HEK293T (cell line): ENCODE measurements at regions not wholly inside any gene's neighbourhood (a gene's known extent, or its start where the extent isn't known, plus 50 kb on each side); places are given as distances from the start of the nearest gene placed in this dataset.
"Not testable (repeated sequence)": the region's sequence is repeated elsewhere in the genome, so short reads cannot be mapped to it uniquely, and the experiment has no call there.

Source experiments
- CTCF ChIA-PET: fragments of 350-600 bp; formaldehyde crosslinking; extraction: SDS; loops from one replicate; lab custom pipeline; 2021; ENCODE audit warnings: antibody characterized with exemption, inconsistent platforms; lab: Yijun Ruan, JAX
- POLR2A ChIA-PET: fragments of 350-600 bp; formaldehyde crosslinking; extraction: SDS; loops from one replicate; lab custom pipeline; 2020; ENCODE audit warnings: antibody characterized with exemption, inconsistent platforms; lab: Yijun Ruan, JAX
- DNase-seq: peaks from one replicate; pipeline ENCODE4 v3.0.0; 2012; ENCODE audit warnings: mixed read lengths; ENCODE audit errors: extremely low spot score
- ARNT ChIP-seq: fragments of 450-650 bp; IDR thresholded peaks from 2 replicates; pipeline ENCODE4 v1.6.1; 2017; ENCODE audit warnings: mild to moderate bottlenecking
- BHLHE40 ChIP-seq: fragments of 450-650 bp; IDR thresholded peaks from 2 replicates; pipeline ENCODE4 v1.6.1; 2016; ENCODE audit warnings: mild to moderate bottlenecking, moderate library complexity, borderline replicate concordance
- CTBP1 ChIP-seq: fragments of 450-650 bp; IDR thresholded peaks from 2 replicates; pipeline ENCODE4 v1.6.1; 2016; ENCODE audit warnings: borderline replicate concordance
- ELF4 ChIP-seq: fragments of 450-650 bp; IDR thresholded peaks from 2 replicates; pipeline ENCODE4 v1.6.1; 2017; ENCODE audit warnings: antibody characterized with exemption
- FOXA1 ChIP-seq: fragments of 450-650 bp; IDR thresholded peaks from 2 replicates; pipeline ENCODE4 v1.6.1; 2016; ENCODE audit warnings: mild to moderate bottlenecking
- FOXK2 ChIP-seq: fragments of 450-650 bp; IDR thresholded peaks from 2 replicates; pipeline ENCODE4 v1.6.1; 2016; ENCODE audit warnings: mild to moderate bottlenecking
- FOXM1 ChIP-seq: fragments of 450-650 bp; IDR thresholded peaks from 2 replicates; pipeline ENCODE4 v1.6.1; 2017; ENCODE audit warnings: mild to moderate bottlenecking, borderline replicate concordance
- HDGF ChIP-seq: fragments of 450-650 bp; IDR thresholded peaks from 2 replicates; pipeline ENCODE4 v1.6.1; 2017; ENCODE audit warnings: antibody characterized with exemption, borderline replicate concordance
- L3MBTL2 ChIP-seq: fragments of 450-650 bp; conservative IDR thresholded peaks from 2 replicates; pipeline ENCODE4 v1.6.1; 2016; ENCODE audit warnings: mild to moderate bottlenecking
- LEF1 ChIP-seq: fragments of 450-650 bp; IDR thresholded peaks from 2 replicates; pipeline ENCODE4 v1.6.1; 2017; ENCODE audit warnings: mild to moderate bottlenecking, borderline replicate concordance
- NFRKB ChIP-seq: fragments of 450-650 bp; IDR thresholded peaks from 2 replicates; pipeline ENCODE4 v1.6.1; 2016; ENCODE audit warnings: mild to moderate bottlenecking, moderate library complexity
- PKNOX1 ChIP-seq: fragments of 450-650 bp; IDR thresholded peaks from 2 replicates; pipeline ENCODE4 v1.6.1; 2016
- SP1 ChIP-seq: fragments of 450-650 bp; IDR thresholded peaks from 2 replicates; pipeline ENCODE4 v1.6.1; 2017
- SUZ12 ChIP-seq: fragments of 450-650 bp; IDR thresholded peaks from 2 replicates; pipeline ENCODE4 v1.6.1; 2016; ENCODE audit warnings: mild to moderate bottlenecking
- TARDBP ChIP-seq: fragments of 450-650 bp; IDR thresholded peaks from 2 replicates; pipeline ENCODE4 v1.6.1; 2016
- ZNF384 ChIP-seq: fragments of 450-650 bp; IDR thresholded peaks from 2 replicates; pipeline ENCODE4 v1.6.1; 2016

DNA sequence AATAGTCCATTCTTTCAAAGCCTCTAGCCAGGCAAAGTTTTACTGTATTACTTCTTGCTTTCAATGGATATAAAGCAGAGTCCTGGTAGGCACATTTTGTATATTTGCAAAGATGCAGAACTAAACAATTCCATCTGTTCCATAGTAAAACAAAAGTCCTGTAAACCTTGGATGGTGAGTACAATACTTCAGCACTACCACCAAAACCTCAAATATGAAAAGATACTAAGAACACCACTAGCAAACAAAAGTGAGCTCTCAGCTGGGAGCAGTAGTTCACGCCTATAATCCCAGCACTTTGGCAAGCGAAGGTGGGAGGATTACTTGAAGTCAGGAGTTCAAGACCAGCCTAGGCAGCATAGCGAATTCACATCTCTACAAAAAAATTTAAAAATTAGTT lies 195.0 kb downstream of the MSX2 start:
- no peak for DNase-seq
- CTCF ChIA-PET = interaction anchor here (2.5 kb wide), 1 partner anchor 9 kb away, joined by 13 read pairs; no protein-coding TSS in a partner anchor
- POLR2A ChIA-PET = no interaction called here
- TF ChIP-seq FOXK2 (no peak), PKNOX1 (no peak), ELF4 (no peak), L3MBTL2 (no peak), FOXM1 (no peak), ZNF384 (no peak), FOXA1 (no peak), LEF1 (no peak), ARNT (no peak), HDGF (no peak), SUZ12 (no peak), CTBP1 (no peak), BHLHE40 (no peak), SP1 (no peak), TARDBP (no peak), NFRKB (no peak)

GRCh38 chr5:174918655-174919054 lies 194.3 kb downstream of the MSX2 start:
- ChIA-PET POLR2A (no interaction called here), CTCF (no interaction called here)
- no peak for DNase-seq
- TF ChIP-seq ARNT (no peak), ELF4 (no peak), ZNF384 (no peak), NFRKB (no peak), HDGF (no peak), TARDBP (no peak), FOXA1 (no peak), FOXK2 (no peak), SUZ12 (no peak), L3MBTL2 (no peak), PKNOX1 (no peak), LEF1 (no peak), SP1 (no peak), CTBP1 (no peak), BHLHE40 (no peak), FOXM1 (no peak)

- POLR2A ChIA-PET = no interaction called here
- CTCF ChIA-PET = no interaction called here
- DNase-seq = no peak
- no peak for TF ChIP-seq NFRKB
- no peak for TF ChIP-seq ARNT
- no peak for TF ChIP-seq LEF1
- TF ChIP-seq SUZ12 = no peak
- TF ChIP-seq PKNOX1 = no peak
- TF ChIP-seq ZNF384 = no peak
- no peak for TF ChIP-seq FOXM1
- no peak for TF ChIP-seq ELF4
- TF ChIP-seq CTBP1 = no peak
Observed at GRCh38 chr5:174917976-174918554, 193.7 kb downstream of the MSX2 start.

GRCh38 chr5:174917435-174917834 lies 193.1 kb downstream of the MSX2 start:
- POLR2A ChIA-PET, CTCF ChIA-PET, DNase-seq: not testable (repeated sequence)

GRCh38 chr5:174916924-174917323 lies 192.5 kb downstream of the MSX2 start:
- POLR2A ChIA-PET, DNase-seq: not testable (repeated sequence)
- CTCF ChIA-PET = interaction anchor here (2.2 kb wide), 1 partner anchor 20 kb away, joined by 6 read pairs; no protein-coding TSS in a partner anchor

GRCh38 chr5:174916227-174916626 lies 191.8 kb downstream of the MSX2 start:
- TF ChIP-seq SP1 (no peak), NFRKB (no peak), L3MBTL2 (no peak), ZNF384 (no peak), FOXM1 (no peak)
- ChIA-PET CTCF (interaction anchor here (2.2 kb wide), 1 partner anchor 20 kb away, joined by 6 read pairs; no protein-coding TSS in a partner anchor), POLR2A (no interaction called here)
- no peak for DNase-seq

DNA sequence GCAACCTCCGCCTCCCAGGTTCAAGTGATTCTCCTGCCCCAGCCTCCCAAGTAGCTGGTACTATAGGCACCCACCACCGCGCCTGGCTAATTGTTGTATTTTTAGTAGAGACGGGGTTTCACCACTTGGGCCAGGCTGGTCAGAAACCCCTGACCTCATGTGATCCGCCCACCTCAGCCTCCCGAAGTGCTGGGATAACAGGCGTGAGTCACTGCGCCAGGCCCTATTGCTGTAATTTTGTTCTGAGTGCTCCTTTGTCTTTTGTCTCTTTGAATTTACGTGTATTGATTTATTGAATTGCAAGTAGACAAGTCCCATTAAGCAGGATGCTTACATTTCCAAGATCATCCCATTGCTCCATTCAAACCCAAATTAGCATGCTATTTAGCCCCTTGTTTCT lies 186.7 kb downstream of the MSX2 start:
- DNase-seq = no peak
- no peak for TF ChIP-seq NFRKB
- TF ChIP-seq SP1 = no peak
- no peak for TF ChIP-seq FOXK2
- no peak for TF ChIP-seq BHLHE40
- TF ChIP-seq HDGF = no peak
- no peak for TF ChIP-seq ZNF384
- TF ChIP-seq ELF4 = no peak
- no peak for TF ChIP-seq L3MBTL2
- TF ChIP-seq FOXM1 = no peak
- TF ChIP-seq ARNT = no peak
- no peak for TF ChIP-seq SUZ12
- TF ChIP-seq TARDBP = no peak
- TF ChIP-seq FOXA1 = no peak
- no peak for TF ChIP-seq LEF1
- no peak for TF ChIP-seq PKNOX1
- no peak for TF ChIP-seq CTBP1
- ChIA-PET CTCF (interaction anchor here (0.7 to 1.5 kb wide), 5 partner anchors 9 to 533 kb away, joined by 3 to 13 read pairs (median 8); partner anchors contain the start of gene DRD1), POLR2A (no interaction called here)
